ENCODE measurements at regions not wholly inside any gene's neighbourhood (a gene's known extent, or its start where the extent isn't known, plus 50 kb on each side); places are given as distances from the start of the nearest gene placed in this dataset.

- FAIRE-seq = no peak
Measured at GRCh38 chr18:73274812-73275621, 407.2 kb upstream of the NETO1 start.

- FAIRE-seq = no peak
Measured at GRCh38 chr18:73270920-73271634, 403.3 kb upstream of the NETO1 start.

- FAIRE-seq = no peak
Measured at GRCh38 chr18:73264562-73264921, 396.8 kb upstream of the NETO1 start.

GRCh38 chr18:73261923-73262322 is 394.1 kb upstream of the NETO1 start:
- FAIRE-seq = no peak

DNA sequence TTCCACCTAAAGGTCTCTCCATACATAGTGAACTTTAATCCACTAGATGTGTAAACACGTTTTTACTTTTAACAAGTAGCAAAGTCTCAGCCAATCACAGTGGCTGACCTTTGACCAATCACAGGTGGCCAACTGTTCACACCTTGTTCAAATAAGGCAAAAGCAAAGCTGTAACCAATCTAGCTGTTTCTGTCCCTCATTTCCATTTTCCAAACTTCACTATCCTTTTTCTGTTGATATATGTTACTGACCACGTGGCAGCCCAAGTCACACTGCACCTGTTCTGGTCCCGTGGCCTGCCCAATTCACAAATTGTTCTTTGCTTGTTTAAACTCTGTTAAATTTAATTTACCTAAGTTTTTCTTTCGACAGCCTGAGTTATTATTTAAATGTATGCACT is 393.5 kb upstream of the NETO1 start:
- no peak for FAIRE-seq

DNA sequence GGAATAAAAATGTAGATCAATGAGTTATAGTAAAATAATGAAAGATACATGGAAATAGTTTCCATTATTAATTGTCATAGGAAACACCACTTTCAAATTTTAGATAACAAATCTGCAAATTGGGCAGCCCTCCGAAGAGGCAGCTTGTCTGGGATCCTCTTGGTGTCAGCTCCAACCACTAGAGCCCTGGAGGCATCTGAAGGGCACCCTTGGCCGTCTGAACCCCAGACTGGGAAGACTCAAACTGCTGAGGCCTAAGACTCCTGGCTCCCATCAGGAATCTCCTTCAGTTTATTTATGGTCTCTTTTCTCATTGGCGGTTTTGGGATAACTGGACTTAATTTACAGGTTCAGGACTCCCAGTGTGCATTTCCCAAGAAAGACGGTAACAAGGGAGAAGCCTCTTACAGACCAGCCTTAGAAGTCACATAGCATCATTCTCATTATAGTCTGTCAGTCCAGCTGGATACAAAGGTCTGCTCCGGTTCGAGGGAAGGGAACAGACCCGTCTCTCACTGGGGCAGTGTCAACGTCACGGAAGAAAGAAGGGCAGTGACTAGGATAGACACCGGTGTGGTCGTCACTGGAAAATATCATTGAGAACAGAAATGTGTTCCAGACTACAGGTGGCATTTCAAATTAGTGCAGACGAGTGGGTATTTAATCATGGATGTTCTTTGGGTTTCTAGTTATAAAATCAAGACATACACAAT is 390.7 kb upstream of the NETO1 start:
- FAIRE-seq = no peak

GRCh38 chr18:73254564-73254963 is 386.8 kb upstream of the NETO1 start:
- no peak for FAIRE-seq

GRCh38 chr18:73249030-73249429 is 381.2 kb upstream of the NETO1 start:
- FAIRE-seq = no peak

- FAIRE-seq = no peak
Measured at GRCh38 chr18:73246763-73247162, 379.0 kb upstream of the NETO1 start.

DNA sequence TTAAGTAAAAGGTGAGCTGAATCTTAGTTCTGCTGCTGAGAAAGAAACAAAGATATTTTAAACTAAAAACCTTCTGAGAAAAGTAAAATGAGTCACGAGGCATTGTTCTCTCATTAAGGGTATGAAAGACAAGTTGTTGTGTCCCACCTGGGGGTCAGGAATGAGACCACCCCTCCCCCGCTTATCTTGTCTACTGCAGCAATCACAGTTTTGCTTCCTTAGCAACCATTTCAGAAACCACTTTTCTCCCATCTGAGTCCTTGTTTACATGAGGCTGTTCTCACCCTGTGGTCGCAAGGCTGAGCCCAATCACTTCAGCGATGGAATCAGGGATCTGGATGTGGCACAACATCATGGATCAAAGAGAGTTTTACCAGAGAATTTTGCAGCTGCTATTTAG is 377.6 kb upstream of the NETO1 start:
- no peak for FAIRE-seq

DNA sequence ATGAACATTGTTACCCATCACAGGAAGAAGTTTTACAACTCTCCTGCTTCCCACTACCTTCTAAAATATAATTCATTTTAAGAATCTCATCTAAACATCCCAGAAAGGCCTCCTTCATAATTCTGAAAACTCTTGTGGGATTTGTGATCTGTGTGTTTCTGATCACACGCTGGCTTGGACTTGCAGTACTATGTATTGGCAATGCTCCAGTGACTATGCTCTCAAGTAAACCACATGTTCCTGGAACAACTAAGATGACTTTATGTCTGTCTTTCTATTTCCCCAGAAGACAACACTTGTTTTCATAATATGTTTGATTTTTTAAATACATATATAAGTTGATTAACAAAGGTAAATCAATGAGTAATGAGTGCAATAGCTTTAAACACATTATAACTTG is 376.6 kb upstream of the NETO1 start:
- no peak for FAIRE-seq

- no peak for FAIRE-seq
Measured at GRCh38 chr18:73240899-73241298, 373.1 kb upstream of the NETO1 start.

GRCh38 chr18:73235921-73236320 is 368.1 kb upstream of the NETO1 start:
- no peak for FAIRE-seq

GRCh38 chr18:73235491-73235890 is 367.7 kb upstream of the NETO1 start:
- no peak for FAIRE-seq

GRCh38 chr18:73232933-73233332 is 365.1 kb upstream of the NETO1 start:
- no peak for FAIRE-seq

GRCh38 chr18:73220663-73221062 is 352.9 kb upstream of the NETO1 start:
- FAIRE-seq = no peak

GRCh38 chr18:73218293-73218692 is 350.5 kb upstream of the NETO1 start:
- no peak for FAIRE-seq

DNA sequence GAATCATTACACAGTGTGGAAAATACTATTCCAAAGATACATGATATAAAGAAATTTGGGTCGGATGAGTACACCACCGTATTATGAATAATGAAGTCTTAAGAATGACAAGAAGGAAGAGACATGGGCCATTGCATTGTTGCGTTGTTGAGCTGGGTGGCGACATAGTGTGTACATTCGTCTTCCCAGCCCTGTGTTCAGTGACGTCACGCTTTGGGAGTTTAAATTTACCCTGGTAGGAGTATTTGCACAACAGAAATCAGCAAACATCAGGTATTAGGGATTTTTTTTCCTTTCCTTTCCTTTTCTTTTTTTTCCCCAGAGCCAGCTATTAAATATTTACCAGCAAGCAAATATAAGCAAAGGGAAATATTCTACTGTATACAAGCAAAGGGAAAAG is 347.2 kb upstream of the NETO1 start:
- no peak for FAIRE-seq

DNA sequence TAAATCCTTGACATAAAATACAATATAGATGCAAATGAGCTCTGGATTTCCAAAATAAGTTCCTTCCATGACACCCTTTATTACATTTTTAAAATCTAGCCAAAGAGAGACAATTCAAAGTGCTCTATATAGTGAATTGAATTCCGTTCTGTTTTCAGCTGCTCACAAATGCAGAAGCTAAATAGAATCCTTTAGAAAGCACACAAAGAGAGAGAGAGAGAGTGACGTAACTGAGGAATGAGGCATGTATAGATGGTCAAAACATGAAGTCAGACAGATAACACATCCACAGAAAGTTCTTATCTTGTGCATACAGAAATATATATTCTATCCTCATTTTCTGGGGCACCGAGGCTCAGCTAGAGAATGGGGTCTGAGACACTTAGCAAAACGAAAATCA is 344.7 kb upstream of the NETO1 start:
- FAIRE-seq = no peak

GRCh38 chr18:73201940-73202339 is 334.2 kb upstream of the NETO1 start:
- FAIRE-seq = no peak

- FAIRE-seq = no peak
Measured at GRCh38 chr18:73199151-73199550, 331.4 kb upstream of the NETO1 start.

DNA sequence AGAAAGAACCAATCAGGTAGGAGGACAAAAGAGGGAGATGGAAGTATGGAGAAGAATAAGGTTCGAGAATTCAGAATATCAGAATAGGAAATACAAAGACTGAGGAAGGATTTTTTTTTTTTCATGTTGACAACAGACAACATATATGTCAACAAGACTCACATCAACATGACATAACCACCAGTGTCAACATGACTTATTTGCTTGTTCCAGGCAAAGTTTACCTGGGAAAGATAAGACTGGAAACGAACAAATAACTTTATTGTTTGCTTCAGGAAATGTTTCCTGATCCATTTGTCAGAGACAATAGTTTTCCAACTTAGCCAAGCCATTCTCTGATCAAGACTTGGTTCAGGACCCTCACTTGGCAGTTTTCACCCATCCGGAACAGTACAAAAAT is 321.9 kb upstream of the NETO1 start:
- FAIRE-seq = no peak

DNA sequence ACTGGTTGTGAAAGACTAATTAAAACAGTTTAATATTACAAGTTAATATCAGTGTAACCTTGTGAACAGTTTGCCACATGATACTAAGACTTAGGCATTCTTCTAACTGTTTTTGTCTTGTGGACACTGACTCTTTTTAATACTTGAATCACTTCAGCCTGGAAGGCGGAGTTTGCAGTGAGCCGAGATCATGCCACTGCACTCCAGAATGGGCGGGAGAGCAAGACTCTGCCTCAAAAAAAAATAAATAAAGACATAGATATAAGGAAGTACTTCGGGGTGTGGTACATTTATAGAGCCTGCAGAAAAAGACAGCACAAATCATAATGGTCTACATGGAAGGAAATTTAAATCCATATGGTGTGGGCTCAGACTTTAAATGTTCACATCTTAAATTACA is 300.4 kb upstream of the NETO1 start:
- FAIRE-seq = no peak

DNA sequence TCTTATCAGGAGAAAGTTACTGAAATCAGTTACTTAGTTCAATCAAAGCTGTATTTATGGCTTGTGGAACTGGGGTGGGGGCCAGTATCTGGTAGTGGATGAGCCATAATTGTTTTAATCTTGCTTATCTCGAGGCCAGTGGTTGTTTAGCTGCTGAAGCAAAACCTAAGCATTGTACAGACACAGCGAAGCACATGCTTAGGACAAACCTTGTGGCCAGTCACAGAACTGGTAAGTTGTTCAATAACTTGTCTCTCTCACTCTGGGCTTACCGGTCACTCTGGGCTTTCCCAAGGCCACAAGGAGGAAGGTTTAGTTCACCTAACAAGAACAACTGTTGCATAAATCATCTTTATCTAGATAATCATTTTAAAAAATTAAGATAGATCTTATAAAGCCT is 296.6 kb upstream of the NETO1 start:
- no peak for FAIRE-seq
